Lung (tissue), 11 donors: ENCODE measurements at regions not wholly inside any gene's neighbourhood (a gene's known extent, or its start where the extent isn't known, plus 50 kb on each side); places are given as distances from the start of the nearest gene placed in this dataset.

Source experiments
- ATAC-seq: fragments of 200-7000 bp; cut with Tn5 transposase; one replicate; pipeline ENCODE4 v1.9.1; 2020; ENCODE audit warnings: moderate number of reproducible peaks; ENCODE audit not compliant: insufficient read depth, low FRiP score
- DNase-seq, 3 donors: peaks; one replicate each; pipeline ENCODE4 v3.0.0-alpha.2; 2013 to 2017
- H3K27ac ChIP-seq, 2 donors: one replicate each; pipeline ENCODE4 v1.5.1; 2013; ENCODE audit warnings: mild to moderate bottlenecking in 2 of 2, moderate library complexity in 2 of 2, control low read depth in 1 of 2, inconsistent platforms in 1 of 2, low read depth in 1 of 2, low read length in 1 of 2
- H3K27me3 ChIP-seq, 3 donors: one replicate each; pipeline ENCODE4 v1.5.1; 2013; ENCODE audit warnings: low read length in 2 of 3; ENCODE audit not compliant: control insufficient read depth in 3 of 3, insufficient read depth in 3 of 3
- H3K36me3 ChIP-seq, 4 donors: one replicate each; pipeline ENCODE4 v1.5.1; 2013; ENCODE audit warnings: low read length in 4 of 4, mild to moderate bottlenecking in 1 of 4, moderate library complexity in 1 of 4; ENCODE audit not compliant: control insufficient read depth in 4 of 4, insufficient read depth in 4 of 4
- H3K4me1 ChIP-seq, 5 donors: one replicate each; pipeline ENCODE4 v1.5.1; 2013; ENCODE audit warnings: low read length in 5 of 5, mild to moderate bottlenecking in 2 of 5, moderate library complexity in 1 of 5; ENCODE audit not compliant: control insufficient read depth in 5 of 5, insufficient read depth in 5 of 5
- H3K4me3 ChIP-seq: one replicate; pipeline ENCODE4 v1.5.1; 2013; ENCODE audit warnings: mild to moderate bottlenecking, control low read depth, moderate library complexity
- H3K9ac ChIP-seq, 2 donors: one replicate each; pipeline ENCODE4 v1.5.1; 2013; ENCODE audit warnings: low read length in 2 of 2, control low read depth in 1 of 2; ENCODE audit not compliant: insufficient read depth in 1 of 2
- H3K9me3 ChIP-seq, 4 donors: one replicate each; pipeline ENCODE4 v1.5.1; 2013; ENCODE audit warnings: low read length in 3 of 4, mild to moderate bottlenecking in 1 of 4, moderate library complexity in 1 of 4; ENCODE audit not compliant: control insufficient read depth in 4 of 4, insufficient read depth in 3 of 4
- CTCF ChIP-seq: IDR thresholded peaks from 2 replicates; pipeline ENCODE4 v1.5.1; 2012; ENCODE audit warnings: mild to moderate bottlenecking; ENCODE audit errors: control extremely low read depth, extremely low read depth
- WGBS, 2 donors: extraction: QIAGEN DNeasy Blood & Tissue Kit; methylation state at CpG; one replicate each; pipeline ENCODE4 v1.1.7; 2013; 5-methylcytosine and 5-hydroxymethylcytosine counted together
- donor health status: control.
- donor health status: control.
- donor health status: Bipolar disorder and iron deficiency.
- donor health status: healthy.
- donor health status: DM: yes; HTN: yes; CAD: no.

- DNase-seq (no peak), ATAC-seq (no peak)
- Histone ChIP-seq H3K27ac (no peak overlapping the region), H3K36me3 (no peaks in the 10 kb centered on the region), H3K9ac (no peak overlapping the region), H3K27me3 (no peaks in the 10 kb centered on the region), H3K4me1 (peaks cover 0 to 34% (median 5%) of the 10 kb centered on the region in 5 donors), H3K9me3 (no peaks in the 10 kb centered on the region), H3K4me3 (no peak overlapping the region)
- 89% methylated on average over 2 of the region's 2 CpGs for WGBS, 2 donors
- TF ChIP-seq CTCF = no peak
Measured at GRCh38 chr14:53626761-53627160, 329.9 kb downstream of the BMP4 start.

- H3K36me3 ChIP-seq = no peaks in the 10 kb centered on the region
- TF ChIP-seq CTCF = no peak
- H3K9ac ChIP-seq = no peak overlapping the region
- no peaks in the 10 kb centered on the region for H3K9me3 ChIP-seq
- no peak overlapping the region for H3K27ac ChIP-seq
- no peak for ATAC-seq
- WGBS, 2 donors = 88 to 91% methylated on average over 3 of the region's 3 CpGs
- no peaks in the 10 kb centered on the region for H3K27me3 ChIP-seq
- peak in 2 of 3 donors; percentile 52 to 62 for DNase-seq
- H3K4me3 ChIP-seq = no peak overlapping the region
- H3K4me1 ChIP-seq = peaks cover 0 to 9% (median 2%) of the 10 kb centered on the region in 5 donors
Measured at GRCh38 chr14:53622447-53622846, 334.2 kb downstream of the BMP4 start.

GRCh38 chr14:53621921-53622320 lies 334.7 kb downstream of the BMP4 start:
- Histone ChIP-seq H3K4me3 (no peak overlapping the region), H3K4me1 (peaks cover 0 to 9% (median 2%) of the 10 kb centered on the region in 5 donors), H3K36me3 (no peaks in the 10 kb centered on the region), H3K27ac (no peak overlapping the region), H3K9ac (no peak overlapping the region), H3K9me3 (no peaks in the 10 kb centered on the region), H3K27me3 (no peaks in the 10 kb centered on the region)
- TF ChIP-seq CTCF = no peak
- DNase-seq (no peak), ATAC-seq (no peak)
- WGBS, 2 donors = 60 to 72% methylated on average over 2 of the region's 2 CpGs

- Histone ChIP-seq H3K4me1 (peaks cover 0 to 9% (median 2%) of the 10 kb centered on the region in 5 donors), H3K9ac (no peak overlapping the region), H3K4me3 (no peak overlapping the region), H3K27me3 (no peaks in the 10 kb centered on the region), H3K36me3 (no peaks in the 10 kb centered on the region), H3K27ac (no peak overlapping the region), H3K9me3 (no peaks in the 10 kb centered on the region)
- TF ChIP-seq CTCF = no peak
- DNase-seq (no peak), ATAC-seq (no peak)
- 84 to 94% methylated on average over 3 of the region's 3 CpGs for WGBS, 2 donors
Measured at GRCh38 chr14:53621433-53621832, 335.2 kb downstream of the BMP4 start.
